Panc1 (cell line): ENCODE measurements at regions not wholly inside any gene's neighbourhood (a gene's known extent, or its start where the extent isn't known, plus 50 kb on each side); places are given as distances from the start of the nearest gene placed in this dataset.

Experiments used
- CTCF ChIP-seq: fragments of 450-650 bp; IDR thresholded peaks from 2 replicates; pipeline ENCODE4 v1.5.1; 2017; ENCODE audit warnings: mild to moderate bottlenecking
- POLR2AphosphoS5 ChIP-seq: IDR thresholded peaks from 2 replicates; pipeline ENCODE4 v1.6.1; 2012; ENCODE audit warnings: mild to moderate bottlenecking, low read depth, low read length, moderate library complexity
- REST ChIP-seq, 2 experiments: IDR thresholded peaks; 2 replicates each; pipeline ENCODE4 v1.6.1; 2011 to 2012; ENCODE audit warnings: low read depth in 2 of 2, control low read depth in 1 of 2, low read length in 1 of 2, mild to moderate bottlenecking in 1 of 2, moderate library complexity in 1 of 2; ENCODE audit not compliant: insufficient read depth in 1 of 2
- SIN3A ChIP-seq: IDR thresholded peaks from 2 replicates; pipeline ENCODE4 v1.6.1; 2012; ENCODE audit warnings: low read depth, mild to moderate bottlenecking, low read length, moderate library complexity, borderline replicate concordance; ENCODE audit not compliant: insufficient read depth
- TCF7L2 ChIP-seq: IDR thresholded peaks from 2 replicates; pipeline ENCODE4 v1.6.1; 2011; ENCODE audit warnings: mild to moderate bottlenecking, low read depth, low read length, inconsistent platforms

- TF ChIP-seq CTCF: no peak
- TF ChIP-seq TCF7L2: no peak
- TF ChIP-seq SIN3A: no peak
- no peak for TF ChIP-seq POLR2AphosphoS5
- TF ChIP-seq REST (IDR thresholded peaks at IDR 0.05; ENCODE audit: insufficient read depth in 1 of 2, low read depth in 2 of 2, low read length in 1 of 2): no peak
These were observed 168.5 kb downstream of the ACTL8 start for GRCh38 chr1:17923666-17924065.
